Right lobe of liver (tissue), 6 donors: ENCODE measurements at regions not wholly inside any gene's neighbourhood (a gene's known extent, or its start where the extent isn't known, plus 50 kb on each side); places are given as distances from the start of the nearest gene placed in this dataset.

Experiments
- ATAC-seq, 4 donors: fragments of 200-7000 bp; cut with Tn5 transposase; one replicate each; pipeline ENCODE4 v1.9.1; 2020; ENCODE audit warnings: mild to moderate bottlenecking in 4 of 4, moderate library complexity in 4 of 4
- DNase-seq, 3 donors: peaks; one replicate each; pipeline ENCODE4 v3.0.0-alpha.2; 2020
- H3K27ac ChIP-seq, 3 donors: fragments of 200-600 bp; one replicate each; pipeline ENCODE4 v1.8.0; 2022
- H3K27me3 ChIP-seq, 2 donors: fragments of 200-600 bp; one replicate each; pipeline ENCODE4 v1.8.0; 2022
- H3K36me3 ChIP-seq, 4 donors: fragments of 200-600 bp; sonication (generic) in 1 of 4; one replicate each; pipeline versions ENCODE4 v1.5.1 to v1.8.0; 2017 to 2022; ENCODE audit warnings: control low read depth in 1 of 4
- H3K4me1 ChIP-seq, 4 donors: fragments of 200-600 bp; sonication (generic) in 1 of 4; one replicate each; pipeline versions ENCODE4 v1.5.1 to v1.8.0; 2017 to 2022; ENCODE audit warnings: control low read depth in 1 of 4
- H3K4me3 ChIP-seq, 3 donors: fragments of 200-600 bp; one replicate each; pipeline ENCODE4 v1.8.0; 2022
- H3K9me3 ChIP-seq, 4 donors: fragments of 200-600 bp; sonication (generic) in 1 of 4; one replicate each; pipeline versions ENCODE4 v1.5.1 to v1.8.0; 2017 to 2022; ENCODE audit warnings: control low read depth in 1 of 4
- CTCF ChIP-seq, 4 donors: fragments of 200-600 bp in 3 of 4; fragments of 450-650 bp in 1 of 4; IDR thresholded peaks; one replicate each; pipeline versions ENCODE4 v1.5.1 to v1.8.0; 2016 to 2022; ENCODE audit warnings: antibody characterized with exemption in 4 of 4, mild to moderate bottlenecking in 2 of 4
- POLR2A ChIP-seq: fragments of 450-650 bp; IDR thresholded peaks from one replicate; pipeline ENCODE4 v1.6.1; 2017; ENCODE audit warnings: antibody characterized with exemption, mild to moderate bottlenecking
- WGBS: methylation state at CpG from one replicate; pipeline ENCODE4 v1.1.6; 2018; ENCODE audit warnings: low coverage, low lambda C conversion rate; ENCODE audit not compliant: insufficient coverage; ENCODE audit errors: missing lambda C conversion rate; 5-methylcytosine and 5-hydroxymethylcytosine counted together
- intact Hi-C, 2 donors: fragments of 100-400 bp; cut with DNase I; formaldehyde crosslinking; loops; one replicate each; pipeline versions ENCODE4 v1.11.2 to v1.14.1; 2022
- donor health status: DM: no; HTN: yes; CAD: no.
- donor health status: DM: no; HTN: no; CAD: no.
- donor health status: DM: no; HTN: no; CAD: no.
- donor health status: DM: no; HTN: yes; CAD: no.
- donor health status: DM: no; HTN: yes; CAD: no.

GRCh38 chr4:72215198-72215597, 183.4 kb downstream of the NPFFR2 start:
- Histone ChIP-seq H3K27me3 (no peaks in the 10 kb centered on the region), H3K4me3 (no peak overlapping the region), H3K36me3 (no peaks in the 10 kb centered on the region), H3K4me1 (no peaks in the 10 kb centered on the region), H3K27ac (no peak overlapping the region), H3K9me3 (no peaks in the 10 kb centered on the region)
- TF ChIP-seq POLR2A, result no peak
- TF ChIP-seq CTCF (IDR thresholded peaks at IDR 0.05), result no peak
- ATAC-seq (no peak), DNase-seq (no peak)
- intact Hi-C loops, result no loop called here
- no CpG with 5 or more reads among the region's 2 CpGs for WGBS

DNA sequence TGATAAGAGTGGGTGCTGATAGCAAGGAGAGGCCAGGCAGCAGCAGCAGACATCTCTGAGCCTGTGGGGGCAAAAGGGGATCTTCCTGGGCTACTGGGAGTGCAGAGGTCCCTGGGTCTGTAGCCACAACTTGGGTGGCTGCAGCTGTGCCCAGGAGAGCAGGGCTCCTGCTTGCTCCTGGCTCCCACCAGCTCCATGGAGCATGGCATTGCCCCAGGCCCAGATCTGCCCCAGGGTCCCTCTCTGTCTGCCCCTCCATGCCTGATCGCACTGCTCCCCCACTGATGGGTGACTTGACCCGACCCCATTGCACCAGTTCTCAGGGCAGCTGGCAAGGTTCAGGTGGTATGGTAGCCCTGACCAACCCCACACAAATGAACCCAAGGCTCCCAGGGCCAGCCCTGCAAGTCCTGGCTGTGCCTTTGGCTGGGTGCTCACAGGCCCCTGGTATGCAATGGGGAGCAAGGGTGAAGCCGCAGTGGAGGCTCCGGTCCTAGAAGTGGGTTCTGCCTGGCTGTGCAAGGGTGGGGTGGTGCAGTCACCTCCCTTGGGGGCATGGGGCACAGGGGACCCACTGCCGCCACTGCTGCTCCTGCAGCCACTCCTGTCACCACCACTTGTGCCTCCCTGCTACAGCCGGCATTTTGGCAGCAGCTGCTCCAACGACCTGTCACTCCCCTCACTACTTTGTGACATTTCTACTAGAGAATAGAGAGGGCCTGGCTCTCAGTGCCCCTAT, 184.9 kb downstream of the NPFFR2 start:
- H3K27me3 ChIP-seq, result no peaks in the 10 kb centered on the region
- no peak for DNase-seq
- H3K27ac ChIP-seq, result no peak overlapping the region
- no peak overlapping the region for H3K4me3 ChIP-seq
- no peaks in the 10 kb centered on the region for H3K36me3 ChIP-seq
- WGBS, result 75% methylated on average over 2 of the region's 7 CpGs
- TF ChIP-seq POLR2A (no peak), CTCF (IDR thresholded peaks at IDR 0.05) (no peak)
- intact Hi-C loops, result no loop called here
- H3K9me3 ChIP-seq, result no peaks in the 10 kb centered on the region
- ATAC-seq, result peak in 1 of 4 donors; percentile 31
- H3K4me1 ChIP-seq, result no peaks in the 10 kb centered on the region

- DNase-seq (no peak), ATAC-seq (no peak)
- intact Hi-C loops, result no loop called here
- no peak overlapping the region for H3K4me3 ChIP-seq
- no peaks in the 10 kb centered on the region for H3K27me3 ChIP-seq
- TF ChIP-seq CTCF (IDR thresholded peaks at IDR 0.05), result no peak
- TF ChIP-seq POLR2A, result no peak
- no peaks in the 10 kb centered on the region for H3K36me3 ChIP-seq
- H3K4me1 ChIP-seq, result no peaks in the 10 kb centered on the region
- H3K27ac ChIP-seq, result no peak overlapping the region
- H3K9me3 ChIP-seq, result no peaks in the 10 kb centered on the region
Observed at GRCh38 chr4:72218953-72219352, 187.2 kb downstream of the NPFFR2 start.
